SU-DHL-6 (cell line): ENCODE measurements at regions not wholly inside any gene's neighbourhood (a gene's known extent, or its start where the extent isn't known, plus 50 kb on each side); places are given as distances from the start of the nearest gene placed in this dataset.

Experiments
- CTCF ChIP-seq: fragments of 200-600 bp; sonication (generic); IDR thresholded peaks from one replicate; pipeline ENCODE4 v1.5.1; 2017; ENCODE audit warnings: antibody characterized with exemption, mild to moderate bottlenecking, low read length, moderate library complexity; ENCODE audit not compliant: insufficient read depth, poor library complexity, severe bottlenecking
- EZH2phosphoT487 ChIP-seq: fragments of 200-600 bp; sonication (generic), shearing (Covaris generic); conservative IDR thresholded peaks from 2 replicates; pipeline ENCODE4 v1.6.1; 2018; ENCODE audit warnings: mild to moderate bottlenecking, antibody characterized with exemption, low read length, moderate library complexity, mixed read lengths

GRCh38 chrX:20452487-20452886 is 185.8 kb upstream of the RPS6KA3 start:
- no peak for TF ChIP-seq CTCF
- TF ChIP-seq EZH2phosphoT487, result no peak
